T follicular helper cell (primary cell): ENCODE measurements at regions not wholly inside any gene's neighbourhood (a gene's known extent, or its start where the extent isn't known, plus 50 kb on each side); places are given as distances from the start of the nearest gene placed in this dataset.

Experiments
- DNase-seq: peaks from one replicate; pipeline ENCODE4 v3.0.0-alpha.2; 2020; ENCODE audit warnings: low read depth

DNA sequence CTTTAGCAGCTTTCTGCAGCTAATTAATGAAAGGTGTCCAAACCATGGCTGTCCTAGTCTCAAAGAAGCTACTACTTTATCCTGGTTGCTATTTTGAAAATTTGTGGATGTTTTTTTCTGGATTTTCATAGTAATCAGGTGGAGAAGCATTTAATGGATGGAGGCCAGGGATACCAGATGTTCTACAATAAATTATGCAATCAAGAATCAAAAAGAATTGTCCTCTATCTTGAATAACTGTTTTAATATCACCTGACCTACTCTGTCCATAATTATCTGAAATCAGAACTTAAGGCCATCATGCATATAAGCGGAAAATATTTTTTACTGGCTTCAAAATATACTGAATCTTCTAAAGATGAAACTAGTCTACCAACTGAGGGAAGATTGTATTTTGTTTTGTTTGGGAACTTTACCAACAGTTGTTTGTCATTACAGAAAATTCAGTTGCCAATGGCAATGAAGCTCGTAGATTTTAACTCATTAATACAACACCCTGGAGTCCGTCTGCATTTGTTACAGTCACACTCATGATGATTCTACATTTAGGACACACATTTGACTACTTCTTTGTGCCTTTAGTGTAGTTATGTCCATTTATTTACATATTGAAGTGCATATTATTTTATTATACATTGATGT lies 762.3 kb upstream of the GRM7 start:
- DNase-seq = no peak

DNA sequence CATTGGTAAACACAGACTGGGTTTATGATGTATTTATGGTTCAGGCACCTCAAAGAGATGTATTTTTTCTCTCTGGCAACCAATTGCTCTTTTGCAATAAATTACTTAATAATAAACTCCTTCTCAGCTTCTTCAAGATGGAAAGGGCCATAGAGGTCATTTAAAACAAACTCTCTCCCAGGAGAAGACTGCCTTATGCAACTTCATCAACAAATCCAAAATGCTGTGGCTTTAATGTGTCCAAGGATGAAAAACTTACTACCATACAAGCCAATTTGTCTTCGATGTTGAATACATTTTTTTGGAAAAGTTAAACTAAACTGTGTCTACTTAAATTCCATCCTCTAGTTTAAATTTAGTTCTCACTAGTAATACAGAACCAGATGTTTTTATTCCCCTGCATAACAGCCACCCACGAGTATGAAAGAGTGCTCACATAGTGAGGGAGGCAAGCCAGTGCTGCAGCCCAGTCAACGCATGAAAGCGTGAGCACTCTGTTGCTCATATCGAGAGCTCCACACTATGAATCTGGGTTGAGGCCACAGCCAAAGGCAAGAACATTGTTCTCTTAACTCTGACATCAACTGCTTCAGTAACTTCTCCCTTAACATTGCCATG lies 761.3 kb upstream of the GRM7 start:
- DNase-seq = no peak

DNA sequence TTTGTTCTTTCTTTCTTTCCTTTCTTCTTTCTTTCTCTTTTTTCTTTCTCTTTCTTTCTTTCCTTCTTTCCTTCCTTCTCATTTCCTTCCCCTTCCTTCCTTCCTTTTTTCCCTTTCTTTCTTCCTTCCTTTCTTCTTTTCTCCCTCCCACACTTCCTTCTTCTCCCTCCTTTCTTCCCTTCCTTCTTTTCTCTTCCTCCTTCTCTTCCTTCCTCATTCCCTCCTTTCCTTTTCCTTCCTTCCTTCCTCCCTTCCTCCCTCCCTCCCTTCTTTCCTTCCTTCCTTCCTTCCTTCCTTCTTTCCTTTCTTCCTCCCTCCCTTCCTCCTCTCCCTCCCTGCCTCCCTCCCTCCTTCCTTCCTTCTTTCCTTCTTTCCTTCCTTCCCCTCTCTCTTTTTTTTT lies 755.7 kb upstream of the GRM7 start:
- no peak for DNase-seq

DNA sequence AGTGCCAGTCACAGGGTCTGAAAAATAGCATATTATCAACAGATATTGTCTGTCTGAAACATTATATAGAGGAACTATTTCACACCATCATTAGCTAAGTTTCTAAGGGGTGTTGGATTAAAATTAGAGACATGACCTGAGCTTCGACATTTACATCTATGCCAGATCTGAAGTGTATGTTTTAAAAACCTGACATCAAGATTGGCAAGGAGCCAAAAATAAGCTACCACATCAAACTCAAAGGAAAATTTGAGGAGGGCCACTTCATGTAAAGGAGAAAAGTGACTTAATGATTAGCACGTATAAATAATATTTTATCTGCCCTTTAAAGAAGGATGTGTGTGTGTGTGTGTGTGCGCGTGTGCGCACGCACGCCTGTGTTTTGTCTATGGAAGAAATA lies 752.0 kb upstream of the GRM7 start:
- DNase-seq = no peak

DNA sequence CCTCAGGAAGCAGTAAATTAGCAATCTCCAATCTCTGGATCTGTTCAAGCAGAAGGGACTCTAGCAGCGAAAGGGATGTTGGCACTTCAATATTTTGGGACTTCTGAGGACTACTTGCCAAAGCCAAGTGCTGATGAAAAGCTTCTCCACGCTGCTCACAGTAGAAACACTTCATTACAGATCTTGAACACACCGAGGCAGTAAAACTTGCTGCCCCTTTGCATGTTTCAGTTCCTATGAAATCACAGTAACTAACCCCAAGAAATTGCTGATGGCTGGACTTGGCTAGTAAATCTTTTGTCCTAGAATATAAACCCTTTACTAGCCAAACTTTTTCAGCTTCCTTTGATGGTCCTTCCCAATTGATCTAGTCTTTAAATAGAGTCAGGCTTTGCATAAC lies 750.5 kb upstream of the GRM7 start:
- DNase-seq = no peak

DNA sequence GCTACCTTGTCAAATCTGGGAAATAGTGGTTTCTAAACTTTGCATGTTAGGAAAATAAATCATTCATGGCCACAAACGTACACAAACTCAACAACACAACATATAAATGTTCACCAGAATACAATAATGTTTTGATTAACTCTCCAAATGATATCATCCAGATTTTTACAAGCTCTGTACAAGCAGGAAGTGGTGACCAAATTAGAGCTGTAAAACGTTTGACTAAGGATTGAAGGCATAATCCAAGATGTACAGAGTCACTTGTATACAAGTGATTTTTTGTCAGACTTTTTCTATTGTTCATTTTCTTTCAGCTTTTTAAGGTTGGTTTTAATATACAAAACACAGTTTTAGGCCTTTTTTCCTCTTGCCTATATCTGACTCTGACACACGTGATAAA lies 748.4 kb upstream of the GRM7 start:
- no peak for DNase-seq

DNA sequence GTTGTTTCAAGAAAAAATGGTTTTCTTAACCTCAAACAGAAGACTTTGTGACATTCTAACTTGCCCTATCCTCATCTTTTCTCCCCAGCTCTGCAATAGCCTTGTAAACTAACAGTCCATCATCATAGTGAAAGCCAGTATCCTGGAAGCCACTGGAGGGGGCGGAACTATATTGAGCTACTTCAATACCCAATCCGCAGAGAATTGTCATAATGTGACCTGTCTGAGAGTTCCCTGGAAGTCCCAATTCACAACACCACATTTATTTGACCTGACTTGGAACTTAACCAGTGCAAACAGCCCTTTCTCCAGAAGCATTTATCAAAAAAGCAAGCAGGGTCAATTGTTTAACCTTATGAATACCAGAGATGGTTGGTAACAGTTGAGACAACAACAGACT lies 747.6 kb upstream of the GRM7 start:
- no peak for DNase-seq

DNA sequence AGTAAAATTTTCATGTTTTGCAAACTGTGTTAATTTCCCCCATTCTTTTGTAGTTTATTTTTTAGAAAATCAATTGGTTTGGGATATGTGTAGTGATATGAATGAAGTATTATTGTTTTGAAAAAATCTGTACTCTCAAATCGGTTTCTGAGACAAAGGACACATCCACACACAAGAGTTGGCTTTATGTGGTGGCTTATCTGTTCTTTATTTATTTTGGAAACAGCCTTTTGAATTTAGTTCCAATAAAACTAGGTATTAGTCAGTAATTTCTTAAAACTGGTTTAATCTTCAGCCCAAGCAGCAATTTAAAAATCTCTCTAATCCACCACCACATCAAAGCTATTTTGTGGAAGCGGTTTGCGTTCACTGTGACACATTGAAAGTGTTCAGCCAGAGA lies 741.5 kb upstream of the GRM7 start:
- DNase-seq = no peak

DNA sequence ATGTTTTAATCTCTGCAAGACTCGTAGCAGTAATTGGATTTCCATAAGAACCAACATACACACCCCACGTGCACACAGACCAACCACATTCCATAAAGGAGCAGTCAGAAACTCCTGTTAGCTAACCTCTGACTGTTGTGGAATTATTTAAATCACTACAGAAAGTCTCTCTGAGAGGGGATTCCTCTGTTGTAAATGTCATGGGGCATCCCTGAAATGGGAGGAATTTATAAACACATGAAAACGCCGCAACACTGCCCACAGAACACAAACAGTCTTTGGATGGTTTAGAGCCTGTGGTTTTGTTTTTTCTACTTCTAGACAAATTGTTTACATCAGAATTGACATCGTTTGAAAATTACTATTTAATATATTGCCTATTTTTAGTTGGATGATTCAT lies 740.1 kb upstream of the GRM7 start:
- no peak for DNase-seq

DNA sequence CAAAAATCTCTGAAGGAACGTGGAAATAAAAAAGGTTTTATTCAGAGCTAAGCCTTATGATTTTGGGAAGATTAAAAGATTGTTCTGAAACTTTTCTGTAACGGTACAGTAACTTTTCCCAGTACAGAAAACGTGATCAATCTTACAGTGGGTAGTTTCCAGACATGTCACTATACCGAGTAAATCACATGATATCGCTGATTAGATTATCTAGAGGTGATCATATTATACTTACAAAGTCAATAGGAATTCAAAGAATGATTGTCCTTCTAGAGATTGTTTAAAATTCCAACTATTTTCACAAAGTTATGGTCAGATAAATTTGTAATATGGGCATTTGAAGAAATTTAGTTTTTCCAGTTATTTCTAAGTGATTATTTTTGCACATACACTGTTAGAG lies 736.0 kb upstream of the GRM7 start:
- no peak for DNase-seq

DNA sequence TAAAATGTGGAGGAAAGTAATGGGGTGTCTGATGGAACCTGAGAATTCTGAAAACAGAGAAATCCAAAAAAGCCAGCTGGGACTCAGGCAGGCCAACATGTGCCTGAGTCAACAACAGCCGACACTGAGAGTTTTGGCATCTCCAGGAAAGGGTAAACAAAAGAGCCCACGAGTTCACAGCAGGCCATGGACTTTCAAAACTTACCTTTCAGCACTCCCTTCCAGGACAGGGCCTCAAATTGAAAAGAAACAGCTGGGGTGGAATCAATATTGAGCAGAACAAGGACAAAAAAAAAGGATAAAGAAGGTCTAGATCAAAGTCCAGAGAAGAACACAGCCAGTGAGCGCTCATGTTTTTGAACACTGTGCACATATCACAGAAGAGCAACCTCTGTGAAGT lies 735.4 kb upstream of the GRM7 start:
- DNase-seq = no peak

DNA sequence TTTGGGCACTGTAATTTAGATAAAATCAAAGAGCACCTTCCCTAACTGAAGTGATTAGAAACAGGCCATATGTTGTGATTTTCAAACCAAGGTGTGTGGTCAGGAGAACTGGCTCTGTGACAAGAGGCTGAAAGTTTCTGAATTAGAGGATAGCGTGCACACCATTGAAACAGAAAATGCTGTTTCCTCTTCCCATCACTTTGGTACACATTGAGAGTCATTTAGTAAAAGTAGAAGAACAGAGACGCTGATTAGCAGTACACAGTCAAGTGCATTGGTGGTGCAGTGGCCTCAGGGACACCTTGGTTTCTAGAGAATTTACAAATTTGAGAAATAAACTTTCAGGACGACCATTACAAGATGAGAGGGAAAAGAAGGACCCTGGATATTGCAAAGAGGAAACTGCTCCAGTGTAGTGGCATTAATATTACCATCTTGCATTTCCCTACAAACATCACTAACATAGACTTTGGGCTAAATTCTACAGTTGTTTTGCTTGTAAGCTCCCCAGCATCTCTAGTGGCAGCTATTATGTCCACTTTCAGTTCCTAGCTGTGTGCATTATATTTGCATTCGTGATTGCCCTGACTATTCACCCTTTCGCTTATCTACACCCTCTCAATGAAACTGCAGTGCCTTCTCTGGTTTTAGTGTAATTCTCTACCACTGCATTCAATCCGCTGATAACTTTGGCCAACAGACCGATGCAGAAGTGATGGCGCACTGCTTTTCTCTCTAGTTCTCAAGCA lies 728.1 kb upstream of the GRM7 start:
- no peak for DNase-seq

DNA sequence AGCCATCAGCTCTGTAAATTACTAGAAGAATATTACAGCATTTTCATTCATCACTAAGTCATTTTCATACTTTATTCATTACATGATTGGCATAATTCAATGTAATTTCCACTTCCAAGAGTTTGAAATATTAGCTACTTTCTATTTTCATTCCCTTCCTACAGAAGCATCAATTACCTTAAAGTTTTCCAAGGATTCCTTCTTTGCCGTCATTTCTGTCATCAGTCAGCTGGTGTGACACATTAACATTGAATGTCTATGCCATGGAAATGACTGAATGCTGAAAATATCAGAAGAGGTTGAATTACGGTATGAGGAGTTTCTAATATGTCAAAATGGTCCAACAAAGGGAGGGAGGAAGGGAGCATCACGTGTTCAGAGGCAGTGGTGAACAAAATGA lies 718.2 kb upstream of the GRM7 start:
- no peak for DNase-seq

DNA sequence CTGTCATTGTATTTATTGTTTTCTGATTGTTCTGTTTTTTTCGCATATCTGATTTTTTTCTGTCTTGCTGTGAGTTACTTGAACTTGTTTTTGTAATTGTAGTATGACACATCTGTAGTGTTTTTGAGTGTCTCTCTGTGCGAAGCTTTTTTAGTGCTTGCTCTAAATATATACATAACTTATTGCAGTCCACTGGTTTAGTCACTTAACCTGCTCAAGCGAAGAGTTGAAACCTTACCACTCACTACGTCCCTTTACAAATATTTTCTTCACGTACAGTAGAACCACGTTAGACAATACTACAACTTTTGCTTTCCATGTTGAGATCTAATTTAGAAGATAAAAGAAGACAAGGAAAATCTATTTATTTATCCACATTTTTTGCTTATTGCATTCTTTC lies 713.0 kb upstream of the GRM7 start:
- DNase-seq = no peak

DNA sequence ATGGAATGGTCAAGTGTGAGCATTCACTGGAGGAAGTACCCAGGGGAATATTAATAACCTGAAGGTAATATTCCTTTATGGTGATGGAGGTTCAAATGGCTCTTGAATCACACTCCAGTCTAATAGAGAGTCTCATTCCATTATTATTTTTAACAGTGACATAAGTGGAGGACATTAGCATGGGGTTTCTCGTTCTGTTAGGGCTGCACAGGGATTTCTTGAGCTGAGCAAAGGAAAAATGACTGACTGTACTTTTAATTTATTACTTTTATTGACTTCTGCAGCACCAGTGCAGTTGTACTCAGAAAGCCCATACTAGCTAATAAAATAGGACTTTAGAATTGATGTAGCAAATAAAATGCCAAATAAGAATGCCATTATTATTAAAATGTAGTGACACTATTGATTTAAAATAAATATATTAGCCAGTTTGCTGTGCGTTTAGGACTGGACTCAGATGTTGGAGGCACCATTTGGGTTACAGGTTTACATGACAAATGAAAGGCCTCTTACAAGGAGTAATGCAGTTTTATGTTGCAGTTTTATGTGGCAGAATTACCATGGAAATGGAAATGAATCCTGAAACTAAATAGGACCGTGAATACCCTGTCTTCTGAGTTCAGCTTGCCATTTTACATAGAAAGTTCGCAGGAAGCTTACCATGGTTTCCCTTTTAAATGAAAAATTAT lies 705.1 kb upstream of the GRM7 start:
- no peak for DNase-seq

DNA sequence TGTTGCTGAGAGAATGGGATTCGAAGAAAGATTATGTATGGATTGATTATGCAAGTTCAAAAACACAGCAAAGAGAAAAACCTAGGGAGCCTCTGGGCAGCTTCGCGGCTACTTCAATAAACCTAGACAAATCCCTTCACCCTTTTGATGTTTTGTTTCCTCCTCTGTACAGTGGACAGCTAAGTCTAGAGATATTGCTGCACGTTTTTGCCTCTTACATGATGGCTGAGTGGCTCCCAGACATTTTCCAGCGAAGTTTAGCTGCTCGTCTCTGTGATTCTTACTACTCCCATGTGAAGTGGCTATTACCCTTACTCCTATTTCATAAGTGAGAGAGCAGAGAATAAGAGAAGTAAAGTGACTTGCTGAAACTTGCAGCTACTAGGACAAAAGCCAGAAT lies 695.0 kb upstream of the GRM7 start:
- DNase-seq = no peak

DNA sequence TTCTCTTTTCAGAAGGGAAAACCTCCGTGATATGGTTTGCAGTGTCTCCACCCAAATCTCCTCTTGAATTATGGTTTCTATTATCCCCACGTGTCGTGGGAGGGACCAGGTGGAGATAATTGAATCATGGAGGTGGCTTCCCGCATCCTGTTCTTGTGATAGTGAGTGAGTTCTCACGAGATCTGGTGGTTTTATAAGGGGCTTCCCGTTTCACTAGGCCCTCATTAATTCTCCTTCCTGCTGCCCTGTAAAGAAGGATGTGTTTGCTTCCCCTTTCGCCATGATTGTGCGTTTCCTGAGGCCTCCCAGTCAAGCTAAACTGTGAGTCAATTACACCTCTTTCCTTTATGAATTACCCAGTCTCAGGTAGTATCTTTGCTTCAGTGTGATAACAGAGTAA lies 692.7 kb upstream of the GRM7 start:
- no peak for DNase-seq

DNA sequence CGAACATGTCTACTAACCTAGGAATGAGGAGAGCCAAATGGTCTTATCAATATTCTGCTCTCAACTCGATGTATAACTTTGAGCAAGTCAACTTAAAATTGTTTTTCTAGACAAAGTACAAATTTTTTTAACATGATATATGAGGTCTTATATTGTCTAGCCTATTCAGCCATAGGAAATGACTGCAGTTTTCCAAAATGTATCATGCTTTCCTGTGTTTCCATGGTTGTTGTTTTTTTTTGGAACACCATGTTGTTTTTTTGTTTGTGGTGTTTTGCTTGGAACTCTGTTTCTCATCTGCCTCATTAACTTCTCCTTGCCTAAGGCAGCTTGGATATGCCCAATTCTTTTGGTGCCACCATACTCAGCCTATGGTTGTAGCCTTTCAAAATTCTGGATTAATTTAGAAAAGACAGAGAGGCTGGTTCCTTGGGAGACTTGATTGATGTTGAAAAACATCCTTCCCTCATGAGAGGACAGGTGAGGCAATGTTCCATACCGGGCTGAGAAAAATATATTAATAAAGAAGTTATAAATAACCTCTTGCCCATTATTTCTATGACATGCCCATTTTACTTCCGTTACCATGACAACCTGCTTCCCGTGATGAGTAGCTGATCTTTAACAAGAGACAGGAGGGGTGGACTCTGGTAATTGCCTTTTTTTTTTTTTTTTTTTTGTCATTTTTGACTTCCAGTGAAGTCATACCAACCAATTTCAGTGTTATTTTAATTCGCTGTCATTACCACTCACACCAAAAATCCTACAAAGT lies 687.9 kb upstream of the GRM7 start:
- no peak for DNase-seq

DNA sequence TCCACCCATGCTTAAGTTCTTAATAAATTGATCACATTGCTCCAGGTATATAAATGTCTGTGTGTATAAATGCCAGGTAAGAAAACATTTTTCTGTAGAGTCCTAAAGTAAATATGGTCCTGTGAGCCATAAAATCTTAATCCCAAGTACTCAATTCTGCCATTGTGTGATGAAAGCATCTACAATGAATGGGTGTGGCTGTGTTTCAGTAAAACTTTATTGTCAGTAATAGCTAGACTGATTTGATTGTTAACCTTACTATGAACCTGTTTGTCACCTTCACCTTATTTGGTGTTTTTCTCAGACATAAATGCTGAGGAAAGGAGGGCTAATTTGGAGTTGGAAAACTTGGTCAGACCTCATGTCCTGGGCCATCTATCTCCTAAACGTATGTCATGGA lies 683.5 kb upstream of the GRM7 start:
- no peak for DNase-seq

DNA sequence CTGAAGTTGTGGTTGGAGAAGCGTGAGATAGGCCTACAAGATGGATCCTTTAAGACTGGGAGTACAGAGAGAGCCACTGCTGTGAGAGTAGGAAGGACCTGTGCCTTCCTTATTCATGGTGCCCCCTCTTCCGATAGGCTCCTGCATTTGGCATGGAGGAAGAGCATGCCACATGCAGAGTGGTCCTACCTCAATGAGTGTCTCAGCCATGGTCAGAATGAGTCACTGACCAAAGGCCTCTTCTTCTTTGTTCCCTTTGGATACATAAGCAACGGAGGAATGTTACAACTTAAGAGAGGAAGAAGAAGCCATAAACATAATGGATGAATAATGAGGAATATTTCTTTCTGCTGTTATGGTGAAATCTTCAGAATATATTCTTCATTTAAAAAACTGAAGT lies 681.2 kb upstream of the GRM7 start:
- no peak for DNase-seq

DNA sequence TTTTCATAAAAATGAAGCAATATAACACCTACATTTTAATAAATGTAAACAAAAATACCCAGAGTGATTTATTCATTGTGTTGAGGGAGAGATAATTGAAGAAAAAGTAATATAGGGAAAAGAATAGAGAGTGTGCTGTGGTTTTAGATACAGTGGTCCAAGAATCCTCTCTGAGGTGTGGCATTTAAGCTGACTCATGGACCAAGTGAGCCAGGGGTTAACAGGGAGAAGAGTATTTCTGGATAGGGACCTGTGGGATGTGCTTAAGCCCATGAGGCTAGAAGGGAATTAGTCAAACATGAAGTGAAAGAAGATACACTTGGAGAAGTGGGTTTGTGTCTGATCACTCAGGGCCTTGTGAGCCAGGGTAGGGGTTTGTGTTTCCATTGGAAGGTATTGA lies 680.7 kb upstream of the GRM7 start:
- DNase-seq = no peak

DNA sequence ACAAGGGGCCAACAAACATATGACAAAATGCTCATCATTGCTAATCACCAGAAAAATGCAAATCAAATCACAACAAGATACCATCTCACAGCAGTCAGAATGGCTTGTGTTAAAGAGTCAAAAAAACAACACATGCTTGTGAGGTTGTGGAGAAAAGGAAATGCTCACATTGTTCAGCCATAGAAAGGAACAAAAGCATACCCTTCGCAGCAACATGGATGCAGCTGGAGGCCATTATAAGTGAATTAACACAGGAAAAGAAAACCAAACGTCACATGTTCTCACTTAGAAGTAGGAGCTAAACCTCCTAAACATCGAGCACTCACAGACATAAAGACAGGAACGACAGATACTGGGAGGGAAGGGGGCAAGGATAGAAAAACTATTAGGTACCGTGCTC lies 678.4 kb upstream of the GRM7 start:
- no peak for DNase-seq
